COLO668 (cell line): ENCODE measurements at regions not wholly inside any gene's neighbourhood (a gene's known extent, or its start where the extent isn't known, plus 50 kb on each side); places are given as distances from the start of the nearest gene placed in this dataset.
"Not testable (repeated sequence)": the region's sequence is repeated elsewhere in the genome, so short reads cannot be mapped to it uniquely, and the experiment has no call there.

Experiments used
- DNase-seq: peaks from one replicate; lab custom pipeline; 2025; ENCODE audit not compliant: unreplicated experiment; lab: John Stamatoyannopoulos, UW

DNA sequence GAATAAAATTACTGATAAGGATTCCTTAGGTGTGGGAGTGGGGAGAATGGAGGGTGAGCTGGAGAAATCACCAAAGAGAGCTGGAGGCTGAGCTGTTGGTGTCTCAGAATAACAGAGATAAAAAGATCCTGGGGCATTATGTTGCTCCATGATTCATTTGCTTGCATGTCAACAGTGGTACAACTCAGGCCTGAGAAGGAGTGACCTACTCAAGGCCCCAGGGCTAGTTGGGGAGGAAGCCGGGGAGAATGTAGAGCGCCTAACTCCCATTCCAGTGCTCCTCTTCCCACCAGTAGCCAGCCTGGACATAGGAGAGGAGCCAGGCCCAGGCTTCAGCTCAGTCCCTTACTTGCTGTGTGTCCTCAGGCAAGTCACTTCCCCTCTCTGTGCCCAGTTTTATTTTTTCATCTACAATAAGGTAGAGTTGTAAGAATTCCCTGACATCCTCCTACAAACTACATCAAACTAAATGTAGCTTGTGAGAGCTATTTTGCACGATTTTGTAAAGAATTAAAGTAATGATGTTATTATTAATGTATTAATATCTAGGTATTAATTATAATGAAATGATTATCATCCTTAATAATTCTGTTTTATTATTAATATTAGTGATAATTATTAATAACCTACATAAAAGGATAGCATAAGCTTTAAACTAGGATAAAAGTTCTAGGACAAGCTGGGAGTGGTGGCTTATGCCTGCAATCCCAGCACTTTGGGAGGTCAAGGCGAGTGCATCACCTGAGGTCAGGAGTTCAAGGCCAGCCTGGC is 250.9 kb upstream of the SULF2 start:
- DNase-seq, result no peak

DNA sequence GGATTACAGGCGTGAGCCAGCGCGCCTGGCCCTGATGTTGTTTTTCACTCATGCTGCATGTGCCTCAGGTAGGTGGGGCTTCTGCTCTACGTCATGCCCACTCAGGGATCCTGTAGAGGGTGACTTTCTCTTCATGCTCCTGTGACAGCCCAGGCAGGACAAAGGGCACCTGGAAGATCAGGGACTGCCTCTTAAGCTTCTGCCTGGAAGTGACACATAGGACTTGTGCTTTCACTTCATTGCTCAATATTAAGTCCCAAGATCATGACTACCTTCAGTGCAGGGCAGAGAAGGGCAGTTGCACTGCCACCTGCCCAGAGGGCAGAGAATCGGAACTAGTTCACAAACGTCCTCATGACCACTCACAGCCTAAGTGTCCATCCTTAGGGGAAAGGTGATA is 249.5 kb upstream of the SULF2 start:
- DNase-seq, result no peak

DNA sequence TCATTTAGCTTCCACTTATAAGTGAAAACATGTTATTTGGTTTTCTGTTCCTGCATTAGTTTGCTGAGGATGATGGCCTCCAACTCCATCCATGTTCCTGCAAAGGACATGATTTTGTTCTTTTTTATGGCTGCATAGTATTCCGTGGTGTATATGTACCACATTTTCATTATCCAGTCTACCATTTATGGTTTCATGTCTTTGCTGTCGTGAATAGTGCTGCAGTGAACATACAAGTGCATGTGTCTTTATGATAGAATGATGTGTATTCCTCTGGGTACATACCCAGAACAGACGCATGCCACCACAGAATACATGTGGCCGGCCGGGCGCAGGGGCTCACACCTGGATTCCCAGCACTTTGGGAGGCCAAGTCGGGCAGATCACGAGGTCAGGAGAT is 247.7 kb upstream of the SULF2 start:
- DNase-seq, result not testable (repeated sequence)

DNA sequence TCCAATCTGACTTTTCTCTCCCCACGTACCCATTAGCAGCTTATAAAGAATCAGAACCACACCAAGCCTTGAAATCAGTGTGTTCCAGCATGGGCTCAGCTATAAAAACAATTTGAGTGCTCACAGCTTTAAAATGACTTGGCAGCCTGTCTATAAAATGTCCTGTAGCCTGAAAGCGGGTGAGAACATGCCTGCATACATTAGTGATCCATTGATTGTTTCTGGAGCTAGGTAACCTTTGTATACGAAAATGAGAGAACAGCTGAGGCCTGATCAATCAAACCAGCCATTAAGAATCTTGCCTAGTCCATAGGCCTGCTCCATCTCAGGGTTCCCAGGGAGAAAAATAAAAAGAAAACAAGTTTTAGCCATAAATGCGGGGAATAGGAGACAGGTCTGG is 245.8 kb upstream of the SULF2 start:
- no peak for DNase-seq

DNA sequence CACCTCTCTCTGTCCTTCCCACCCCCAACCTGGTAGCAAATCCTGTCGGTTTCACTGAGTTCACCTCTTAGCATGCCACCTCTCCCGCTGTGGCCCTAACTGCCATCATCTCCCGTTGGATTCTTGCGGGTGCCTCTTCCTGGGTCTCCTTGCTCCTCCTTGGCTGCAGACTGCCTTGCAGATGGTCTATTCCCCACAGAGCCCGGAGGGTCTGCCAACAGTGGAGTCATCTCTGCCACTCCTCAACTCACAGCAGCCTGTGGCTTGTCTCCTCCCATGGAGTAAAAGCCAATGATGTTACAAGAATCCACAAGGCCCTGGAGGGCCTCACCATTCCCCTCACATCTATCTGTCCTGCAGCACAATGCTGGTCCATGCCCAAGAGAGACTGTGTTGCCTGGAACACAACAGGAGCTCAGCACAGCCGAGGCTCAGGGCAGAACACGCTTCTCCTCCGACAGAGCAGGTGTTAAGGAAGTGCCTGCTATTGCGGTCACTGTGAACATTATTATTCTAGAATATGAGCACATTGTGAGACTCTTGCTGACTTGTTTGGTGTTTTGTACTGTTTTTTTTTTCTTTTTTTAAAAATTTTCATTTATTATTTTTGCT is 241.8 kb upstream of the SULF2 start:
- DNase-seq, result no peak

DNA sequence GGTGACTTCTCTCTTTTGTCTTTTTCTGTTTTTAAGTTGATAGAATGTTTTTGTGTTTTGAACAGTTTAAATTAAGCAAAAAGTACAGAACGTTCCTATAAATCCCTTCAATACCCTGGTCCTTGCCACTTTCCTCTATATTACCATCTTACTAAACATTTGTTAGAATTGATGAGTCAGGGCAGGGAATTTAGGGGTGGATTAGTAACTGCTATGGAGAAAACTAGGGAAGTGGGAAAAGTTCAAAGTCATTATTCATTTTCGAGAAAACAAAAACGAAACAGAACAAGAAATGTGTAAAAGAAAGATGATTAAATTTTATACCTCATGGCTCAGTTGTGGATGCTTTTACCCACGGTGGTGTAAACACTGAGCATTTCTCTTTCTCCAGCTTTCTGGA is 240.4 kb upstream of the SULF2 start:
- no peak for DNase-seq

DNA sequence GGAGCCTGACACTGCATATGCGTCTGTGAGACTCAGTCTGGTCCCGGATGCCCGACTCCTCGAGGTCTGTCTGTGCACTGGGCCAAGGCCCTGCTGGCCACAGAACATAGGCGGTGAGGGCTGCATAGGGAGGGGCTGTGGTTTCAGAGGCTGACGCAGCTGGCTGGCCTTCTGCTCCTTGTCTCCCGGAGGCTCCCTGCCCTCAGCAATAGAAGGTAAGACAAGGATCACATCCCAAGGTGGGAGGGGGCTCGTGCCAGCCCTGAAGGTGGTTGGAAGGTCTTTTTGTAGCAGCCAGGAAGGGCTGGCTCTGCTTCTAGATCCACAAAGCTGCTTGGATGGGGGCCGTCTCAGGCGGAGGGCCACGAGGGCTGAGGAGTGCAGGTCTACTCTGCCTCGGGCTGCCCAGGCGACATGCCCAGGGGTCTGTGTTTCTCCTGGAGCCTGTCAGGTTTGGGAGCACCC is 239.8 kb upstream of the SULF2 start:
- no peak for DNase-seq

DNA sequence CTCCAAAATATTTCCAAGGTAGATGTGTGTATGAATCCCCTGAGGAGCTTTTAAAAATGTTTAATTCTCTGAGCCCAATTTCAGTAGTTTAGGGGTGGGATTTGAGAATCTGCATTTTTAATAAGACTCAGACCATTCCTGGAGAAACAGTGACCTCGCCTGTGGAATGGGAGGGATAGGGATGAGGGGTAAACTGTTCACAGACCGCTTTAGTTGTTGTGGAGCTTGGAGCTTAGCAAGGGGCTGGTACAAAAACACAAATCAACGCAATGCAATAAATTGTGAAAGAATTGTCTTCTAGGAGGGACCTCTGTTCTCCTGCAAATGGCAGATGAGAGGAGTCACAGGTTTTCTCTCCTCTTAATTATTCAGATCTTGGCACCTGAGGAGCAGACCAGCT is 239.3 kb upstream of the SULF2 start:
- DNase-seq, result no peak

DNA sequence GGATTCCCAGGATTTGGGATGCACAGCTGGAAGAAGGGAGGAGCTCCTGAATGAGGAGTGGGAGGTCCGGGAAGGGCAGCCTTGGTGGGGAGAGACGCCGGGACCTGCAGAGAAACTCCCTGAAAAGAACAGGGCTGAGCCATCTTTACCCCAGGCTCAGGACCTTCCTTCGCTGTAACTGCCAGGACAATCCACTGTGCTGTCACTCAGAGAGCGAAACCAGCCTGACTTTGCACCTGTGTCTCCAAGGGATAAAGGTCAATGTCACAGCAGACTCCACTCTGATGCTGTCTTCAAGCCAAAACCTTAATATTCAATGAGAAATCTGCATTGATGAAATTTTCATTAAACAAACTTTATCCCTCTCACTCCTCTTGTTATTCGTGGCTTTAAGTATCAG is 235.4 kb upstream of the SULF2 start:
- not testable (repeated sequence) for DNase-seq

DNA sequence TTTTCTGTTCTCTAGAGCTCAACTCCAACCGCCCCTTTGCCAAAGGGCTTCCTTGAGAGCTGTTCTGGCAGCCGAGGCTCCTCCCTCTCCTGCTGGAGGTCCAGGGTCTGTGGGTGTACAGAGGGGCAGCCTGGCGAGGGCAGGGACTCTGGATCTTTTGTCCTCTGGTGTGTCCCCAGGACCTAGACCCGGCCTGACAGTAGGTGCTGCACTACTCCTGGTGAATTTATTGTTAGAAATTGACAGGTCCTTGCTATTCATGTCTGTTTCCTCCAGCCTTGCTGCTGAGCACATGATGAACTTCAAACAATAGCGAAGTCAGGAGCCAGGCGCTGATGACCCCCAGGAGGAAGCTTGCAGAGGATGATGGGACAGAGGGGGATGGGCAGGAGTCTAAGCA is 234.7 kb upstream of the SULF2 start:
- DNase-seq, result no peak

DNA sequence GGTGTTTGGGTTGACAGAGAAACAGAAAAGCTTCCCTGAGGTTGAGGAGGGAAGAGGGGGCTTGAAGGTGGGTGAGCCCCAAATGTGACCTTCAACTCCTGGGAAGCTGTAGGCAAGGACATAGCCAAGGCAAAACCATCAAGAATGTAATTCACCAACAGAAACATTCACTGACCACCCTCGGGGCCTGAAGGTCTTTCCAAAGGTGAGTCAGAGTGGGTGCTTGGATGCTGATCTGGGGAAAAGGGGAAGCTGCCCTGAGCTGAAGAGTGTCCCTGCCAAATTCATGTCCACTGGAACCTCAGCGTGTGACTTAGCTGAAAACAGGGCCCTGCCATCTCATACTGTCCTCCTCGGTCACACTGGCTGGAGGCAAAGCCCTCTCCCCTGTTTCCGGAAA is 234.2 kb upstream of the SULF2 start:
- DNase-seq, result no peak

DNA sequence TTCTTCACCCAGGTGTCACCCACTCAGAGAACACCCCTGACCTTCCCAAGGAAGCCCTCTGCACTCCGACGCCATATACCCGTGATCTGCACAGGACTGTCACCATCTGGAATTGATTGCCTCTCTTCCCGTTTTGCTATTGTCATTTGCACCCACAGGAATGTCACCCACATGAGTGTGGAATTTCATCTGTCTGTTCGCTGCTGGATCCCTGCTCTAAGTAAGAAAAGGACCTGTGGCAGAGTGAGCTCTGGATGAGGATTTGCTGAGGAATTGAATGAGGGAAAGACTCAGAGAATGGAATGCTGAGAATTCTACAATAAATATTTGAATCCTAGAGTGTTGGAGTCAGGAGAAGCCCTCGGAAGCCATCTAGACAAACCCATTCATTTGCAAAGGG is 233.6 kb upstream of the SULF2 start:
- not testable (repeated sequence) for DNase-seq

DNA sequence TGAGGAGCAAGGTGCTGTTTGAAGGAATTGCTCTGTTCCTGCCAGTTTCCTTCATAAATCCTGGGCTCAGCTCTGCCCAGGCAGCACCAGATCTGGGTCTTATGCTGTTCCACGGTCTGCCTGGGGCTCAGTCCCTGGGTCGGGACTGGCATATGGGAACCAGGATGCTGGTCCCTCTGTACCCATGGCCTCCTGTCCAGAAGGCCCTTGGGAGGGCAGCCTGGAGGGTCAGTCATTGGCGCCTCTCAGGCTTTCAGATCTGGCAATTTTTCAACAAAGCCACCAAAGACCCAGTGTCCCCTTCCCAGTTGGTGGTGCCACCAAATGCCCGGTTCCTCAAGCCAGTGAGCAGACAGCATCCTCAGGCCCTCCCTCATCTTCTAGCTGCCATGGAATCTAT is 232.7 kb upstream of the SULF2 start:
- no peak for DNase-seq

DNA sequence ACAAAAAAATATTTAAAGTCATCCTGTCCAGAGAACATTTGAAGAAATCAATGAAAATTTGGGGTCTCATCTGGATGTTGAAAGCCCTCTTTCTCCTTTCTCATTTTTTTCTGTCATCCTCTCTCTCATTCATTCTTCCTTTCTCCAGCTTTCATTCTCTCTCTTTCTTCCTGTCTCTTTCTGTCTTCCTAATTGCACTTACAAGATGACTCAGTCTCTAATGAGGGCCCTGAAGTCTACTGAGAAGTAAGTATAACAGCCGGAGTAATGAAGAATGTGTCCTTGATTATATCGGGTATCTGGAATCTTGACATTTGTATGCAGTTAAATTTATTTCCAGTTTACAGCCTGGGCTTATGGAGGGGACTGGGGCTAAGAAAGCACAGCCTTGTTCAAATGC is 232.2 kb upstream of the SULF2 start:
- DNase-seq, result no peak

DNA sequence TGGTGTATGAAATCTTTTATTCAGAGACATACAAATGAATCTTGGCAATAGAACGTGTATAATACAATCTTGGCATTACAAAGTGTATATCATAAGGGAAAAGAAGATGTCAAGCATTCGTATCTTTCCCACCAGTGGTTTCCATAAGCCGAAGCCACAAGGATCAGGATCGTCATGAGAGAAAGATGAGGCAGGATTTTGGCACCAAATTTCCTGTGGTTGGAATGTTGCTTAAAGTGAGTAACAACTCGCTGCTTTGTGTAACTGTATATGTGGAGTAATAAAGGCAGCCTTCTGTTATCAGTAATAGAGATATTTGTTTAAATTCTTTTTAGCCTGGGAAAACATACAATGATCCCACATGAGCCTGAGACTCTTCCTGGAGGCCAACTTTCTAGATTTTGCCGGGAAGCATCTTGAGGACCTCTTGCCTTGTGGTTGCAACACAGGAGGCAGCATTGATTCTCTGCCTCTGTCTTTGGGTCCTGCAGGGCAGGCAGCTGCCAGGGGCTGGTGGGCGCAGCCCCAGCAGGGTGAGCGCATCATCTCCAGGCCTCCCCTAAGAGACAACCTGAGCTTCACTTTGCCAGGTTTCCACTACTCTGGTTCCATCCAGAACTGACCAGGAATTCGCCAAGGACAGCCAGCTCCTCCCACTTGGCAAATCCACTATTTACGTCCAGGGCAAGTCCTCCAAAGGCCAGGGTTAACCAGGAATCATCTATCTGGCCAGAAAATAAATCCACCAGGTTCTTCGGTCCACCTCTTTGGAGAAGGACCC is 230.9 kb upstream of the SULF2 start:
- DNase-seq, result no peak

DNA sequence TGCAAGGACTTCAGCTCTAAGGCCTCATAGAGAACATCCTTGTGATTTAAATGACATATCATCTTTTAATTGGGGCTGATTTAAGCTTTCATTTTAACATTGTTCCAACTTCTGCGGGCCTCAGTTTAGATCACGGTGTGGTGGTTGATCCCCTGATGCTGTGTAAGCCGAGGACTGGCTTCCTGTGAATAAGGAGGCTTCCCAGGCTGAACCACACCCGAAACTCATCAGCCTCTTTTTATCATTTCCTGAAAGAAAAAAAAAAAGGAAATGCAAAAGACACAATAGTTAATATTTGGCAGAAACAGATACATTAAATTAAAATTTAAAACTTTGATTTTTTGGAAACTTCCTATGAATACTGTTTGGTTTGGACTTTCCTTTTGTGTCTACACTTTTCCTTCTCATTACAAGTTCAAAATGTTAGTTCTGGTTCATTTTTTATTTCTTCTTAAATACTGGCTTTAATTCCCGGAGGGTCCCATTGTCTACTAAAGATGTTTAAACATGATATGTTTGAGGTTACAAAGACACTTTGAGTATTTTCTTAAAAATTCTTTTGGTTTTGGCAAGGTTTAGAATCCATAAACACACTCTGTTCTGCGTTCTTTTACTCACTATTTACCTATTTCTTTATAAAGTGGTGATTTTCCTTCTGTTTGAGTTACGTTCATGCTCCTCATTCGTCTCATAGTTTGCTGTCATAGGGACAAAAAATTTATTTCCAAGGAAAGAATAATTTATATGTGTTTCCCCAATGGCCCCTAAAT is 230.0 kb upstream of the SULF2 start:
- no peak for DNase-seq

DNA sequence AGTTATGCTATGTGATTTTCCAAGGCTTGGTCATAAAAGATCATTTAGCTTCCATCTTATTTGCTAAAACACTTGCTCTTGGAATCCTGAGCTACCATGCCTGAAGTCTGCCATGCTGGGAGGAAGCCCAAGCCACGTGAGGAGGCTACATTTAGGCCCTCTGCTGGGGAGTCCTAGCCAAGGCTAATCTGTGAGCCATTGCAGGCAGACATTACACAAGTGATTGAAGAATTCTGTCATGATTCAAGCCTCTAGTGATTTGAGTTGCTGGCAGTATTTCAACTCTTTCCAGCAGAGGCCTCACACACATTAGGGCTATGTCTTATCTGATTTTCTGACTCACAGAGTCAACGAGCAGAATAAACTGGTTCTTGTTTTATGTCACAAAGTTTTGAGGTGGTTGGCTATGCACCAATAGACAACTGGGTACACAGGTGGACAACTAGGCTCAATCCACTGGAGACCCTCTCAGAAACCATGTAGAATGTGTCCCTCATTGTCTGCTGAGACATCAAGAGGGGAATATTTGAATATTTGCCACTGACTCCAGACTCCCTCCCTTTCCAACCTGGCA is 227.2 kb upstream of the SULF2 start:
- DNase-seq, result no peak

DNA sequence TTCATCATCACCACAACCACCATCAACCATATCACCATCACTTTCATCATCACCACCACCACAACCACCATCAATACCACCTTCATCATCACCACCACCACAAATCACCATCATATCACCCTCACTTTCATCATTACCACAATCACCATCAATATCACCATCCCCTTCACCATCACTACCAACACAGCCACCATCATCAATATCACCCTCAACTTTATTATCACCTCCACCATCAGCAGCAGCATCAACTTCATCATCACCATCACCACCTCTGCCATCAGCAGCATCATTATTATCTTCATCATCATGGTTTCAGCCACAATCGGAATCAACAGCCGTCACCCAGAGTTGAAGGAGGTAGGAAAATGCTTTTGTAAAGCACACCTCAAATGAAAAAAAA is 225.7 kb upstream of the SULF2 start:
- no peak for DNase-seq

DNA sequence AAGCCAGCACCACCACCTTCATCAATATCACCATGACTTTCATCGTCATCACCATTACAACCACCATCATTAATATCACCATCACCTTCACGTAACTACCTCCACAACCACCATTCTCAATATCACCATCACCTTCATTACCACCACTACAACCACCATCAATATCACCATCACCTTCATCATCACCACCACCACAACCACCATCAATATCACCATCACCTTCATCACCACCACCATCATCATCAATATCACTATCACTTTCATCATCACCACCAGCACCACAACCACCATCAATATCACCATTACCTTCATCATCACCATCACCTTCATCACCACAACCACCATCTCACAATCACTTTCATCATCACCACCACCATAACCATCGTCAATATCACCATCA is 225.3 kb upstream of the SULF2 start:
- DNase-seq, result no peak

DNA sequence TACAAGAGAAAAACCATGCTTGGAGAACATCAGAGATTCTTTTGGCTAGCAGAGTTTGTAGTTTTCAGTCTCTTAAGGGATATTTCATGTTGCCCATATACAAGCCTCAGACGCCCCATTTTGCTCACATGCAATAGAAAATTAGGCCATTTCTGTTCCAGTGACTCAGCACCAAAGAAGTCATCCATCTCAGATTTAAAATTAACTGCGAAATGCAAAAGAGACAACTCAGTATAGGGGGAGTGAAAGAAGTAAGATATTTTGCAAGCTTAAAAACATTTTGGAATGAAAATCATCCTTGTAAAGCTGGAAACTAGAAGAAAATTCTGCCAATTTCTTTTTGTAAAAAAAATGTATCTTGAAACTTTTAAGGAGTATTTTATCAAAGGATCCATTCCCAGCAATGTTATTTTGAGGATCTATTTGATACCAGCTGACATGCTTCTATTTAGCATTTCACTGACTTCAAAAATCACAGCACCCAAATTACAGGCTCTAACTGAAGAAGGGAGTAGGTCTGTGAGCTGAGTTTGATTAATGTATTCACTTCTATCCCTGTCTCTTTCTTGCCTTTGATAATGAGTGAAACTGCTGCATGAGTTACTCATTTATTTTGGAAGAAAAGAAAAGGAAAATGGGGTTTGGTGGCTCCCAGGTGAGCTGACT is 223.7 kb upstream of the SULF2 start:
- DNase-seq, result no peak
